ENCODE measurements at regions not wholly inside any gene's neighbourhood (a gene's known extent, or its start where the extent isn't known, plus 50 kb on each side); places are given as distances from the start of the nearest gene placed in this dataset.

DNA sequence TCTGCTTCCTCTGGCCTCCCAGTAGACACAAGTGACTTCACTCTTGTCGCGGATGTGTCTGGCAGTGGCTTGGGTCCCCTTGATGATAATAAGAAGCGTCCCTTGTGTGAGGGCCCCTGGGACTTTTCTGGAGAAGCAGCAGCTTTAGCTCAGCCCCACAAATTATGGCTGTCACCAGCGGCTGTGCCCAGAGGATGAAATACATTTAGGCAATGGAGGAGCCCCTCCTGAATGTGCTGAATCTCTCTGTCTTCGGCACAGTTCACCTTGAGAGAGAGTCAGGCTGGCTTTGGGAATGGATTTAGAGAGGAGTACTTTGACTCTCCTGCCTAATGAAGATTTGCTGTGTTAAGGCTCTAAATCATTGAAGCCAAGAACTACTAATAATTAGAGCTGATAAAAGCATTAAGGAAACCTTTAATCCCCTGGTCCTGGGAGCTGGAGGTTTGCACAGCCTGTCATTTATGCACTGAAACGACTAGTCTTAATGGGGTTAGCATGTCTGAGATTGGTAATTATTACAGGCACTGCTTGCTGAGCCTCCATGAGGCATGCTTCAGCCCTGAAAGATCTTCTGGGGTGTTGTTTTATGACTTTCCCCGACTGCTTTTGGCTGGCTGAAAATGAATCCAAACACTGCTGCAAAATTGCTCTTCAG, 127.0 kb downstream of the TENT4A start:
- TF ChIP-seq FOXP2 (optimal IDR thresholded peaks at IDR 0.05; ENCODE audit: control extremely low read depth, extremely low read length, insufficient read depth) (no peak), EZH2 (IDR thresholded peaks at IDR 0.05) (no peak), POLR2AphosphoS5 (IDR thresholded peaks at IDR 0.05; ENCODE audit: borderline replicate concordance, low read depth, low read length) (no peak)
- DNase-seq (ENCODE audit: low read depth, low spot score): no peak
- Histone ChIP-seq H3K9me3 (ENCODE audit: low read depth, low read length) (no peaks in the 10 kb centered on the region), H3K9ac (ENCODE audit: insufficient read length) (no peak overlapping the region), H3K36me3 (ENCODE audit: insufficient read depth, low read length) (no peaks in the 10 kb centered on the region), H3K4me3 (no peak overlapping the region), H3K27ac (no peak overlapping the region)

DNA sequence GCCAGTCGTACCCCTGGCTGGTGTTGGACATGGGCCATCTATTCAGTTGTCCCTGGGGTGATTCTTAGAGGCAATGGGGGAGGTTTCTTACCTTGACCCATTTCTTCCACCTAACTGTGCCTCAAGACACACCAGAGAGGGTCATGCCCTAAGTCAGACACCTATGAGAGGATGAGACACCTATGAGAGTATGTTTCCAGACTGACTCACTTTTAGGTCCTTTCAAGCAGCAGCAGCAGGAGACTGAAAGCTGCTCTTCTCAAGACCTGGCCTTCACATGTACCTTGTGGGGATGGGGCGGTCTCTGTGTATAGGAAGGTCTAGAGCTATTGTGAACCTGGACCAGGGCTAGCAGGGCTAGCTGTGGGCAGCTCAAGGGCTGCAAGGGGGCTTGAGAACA, 130.1 kb downstream of the TENT4A start:
- Histone ChIP-seq H3K9me3 (ENCODE audit: low read depth, low read length) (no peaks in the 10 kb centered on the region), H3K9ac (ENCODE audit: insufficient read length) (no peak overlapping the region), H3K27ac (no peak overlapping the region), H3K36me3 (ENCODE audit: insufficient read depth, low read length) (no peaks in the 10 kb centered on the region), H3K4me3 (no peak overlapping the region)
- TF ChIP-seq EZH2 (IDR thresholded peaks at IDR 0.05) (no peak), POLR2AphosphoS5 (IDR thresholded peaks at IDR 0.05; ENCODE audit: borderline replicate concordance, low read depth, low read length) (no peak), FOXP2 (optimal IDR thresholded peaks at IDR 0.05; ENCODE audit: control extremely low read depth, extremely low read length, insufficient read depth) (no peak)
- DNase-seq (ENCODE audit: low read depth, low spot score): no peak

DNA sequence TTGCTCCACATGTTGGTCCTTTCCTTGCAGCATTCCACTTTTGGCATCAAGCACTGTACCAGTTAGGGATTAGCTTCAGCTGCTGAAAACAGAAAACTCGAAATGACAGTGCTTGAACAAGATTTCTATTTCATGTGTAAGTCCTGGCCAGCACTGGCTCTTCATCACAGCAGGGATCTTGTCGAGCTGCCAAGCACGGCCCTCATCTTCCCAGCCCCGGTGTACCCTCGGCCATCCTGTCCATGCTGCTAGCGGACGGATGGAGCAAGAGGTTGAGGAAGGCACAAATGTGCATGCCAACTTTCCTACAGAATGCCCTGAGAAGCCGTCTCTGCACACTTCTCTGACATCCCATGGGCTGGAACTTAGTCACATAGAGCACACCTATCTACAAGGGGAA, 130.6 kb downstream of the TENT4A start:
- no peak for DNase-seq (ENCODE audit: low read depth, low spot score)
- no peak overlapping the region for H3K4me3 ChIP-seq
- no peaks in the 10 kb centered on the region for H3K9me3 ChIP-seq (ENCODE audit: low read depth, low read length)
- TF ChIP-seq EZH2 (IDR thresholded peaks at IDR 0.05): no peak
- no peak for TF ChIP-seq POLR2AphosphoS5 (IDR thresholded peaks at IDR 0.05; ENCODE audit: borderline replicate concordance, low read depth, low read length)
- H3K9ac ChIP-seq (ENCODE audit: insufficient read length): no peak overlapping the region
- H3K27ac ChIP-seq: no peak overlapping the region
- H3K36me3 ChIP-seq (ENCODE audit: insufficient read depth, low read length): no peaks in the 10 kb centered on the region

DNA sequence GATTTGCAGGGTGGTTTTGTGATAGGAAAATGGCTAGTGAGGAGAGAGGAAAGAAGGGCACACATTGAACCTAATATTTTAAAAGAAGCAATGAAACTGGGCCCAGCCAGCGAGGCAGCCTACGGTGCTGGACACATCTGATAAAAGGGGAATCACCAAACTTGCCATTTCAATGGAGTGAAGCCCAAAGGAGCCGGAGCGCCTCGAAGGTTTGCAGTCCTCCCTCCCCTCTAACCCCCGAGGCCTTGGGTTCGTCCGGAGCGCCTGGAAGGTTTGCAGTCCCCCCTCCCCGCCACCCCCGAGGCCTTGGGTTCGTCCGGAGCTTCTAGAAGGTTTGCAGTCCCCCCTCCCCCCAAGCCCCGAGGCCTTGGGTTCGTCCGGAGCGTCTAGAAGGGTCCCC, 132.6 kb downstream of the TENT4A start:
- no peak overlapping the region for H3K4me3 ChIP-seq
- no peaks in the 10 kb centered on the region for H3K36me3 ChIP-seq (ENCODE audit: insufficient read depth, low read length)
- DNase-seq (ENCODE audit: low read depth, low spot score): no peak
- TF ChIP-seq EZH2 (IDR thresholded peaks at IDR 0.05): no peak
- no peak for TF ChIP-seq POLR2AphosphoS5 (IDR thresholded peaks at IDR 0.05; ENCODE audit: borderline replicate concordance, low read depth, low read length)
- TF ChIP-seq FOXP2 (optimal IDR thresholded peaks at IDR 0.05; ENCODE audit: control extremely low read depth, extremely low read length, insufficient read depth): no peak
- H3K27ac ChIP-seq: no peak overlapping the region
- H3K9me3 ChIP-seq (ENCODE audit: low read depth, low read length): no peaks in the 10 kb centered on the region
- H3K9ac ChIP-seq (ENCODE audit: insufficient read length): no peak overlapping the region

DNA sequence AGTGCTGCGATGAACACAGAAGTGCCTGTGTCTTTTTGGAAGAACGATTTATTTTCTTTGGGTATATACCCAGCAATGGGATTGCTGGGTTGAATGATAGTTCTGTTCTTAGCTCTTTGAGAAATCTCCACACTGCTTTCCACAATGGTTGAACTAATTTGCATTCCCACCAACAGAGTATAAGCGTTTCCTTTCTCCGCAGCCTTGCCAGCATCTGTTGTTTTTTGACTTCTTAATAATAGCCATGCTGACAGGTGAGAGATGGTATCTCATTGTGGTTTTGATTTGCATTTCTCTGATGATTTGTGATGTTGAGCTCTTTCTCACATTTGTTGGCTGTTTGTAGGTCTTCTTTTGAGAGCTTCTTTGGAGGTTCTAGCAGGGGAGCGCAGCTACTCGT, 134.6 kb downstream of the TENT4A start:
- TF ChIP-seq EZH2 (IDR thresholded peaks at IDR 0.05) (no peak), FOXP2 (optimal IDR thresholded peaks at IDR 0.05; ENCODE audit: control extremely low read depth, extremely low read length, insufficient read depth) (no peak), POLR2AphosphoS5 (IDR thresholded peaks at IDR 0.05; ENCODE audit: borderline replicate concordance, low read depth, low read length) (no peak)
- no peaks in the 10 kb centered on the region for H3K9me3 ChIP-seq (ENCODE audit: low read depth, low read length)
- no peak for DNase-seq (ENCODE audit: low read depth, low spot score)
- no peak overlapping the region for H3K4me3 ChIP-seq
- H3K9ac ChIP-seq (ENCODE audit: insufficient read length): no peak overlapping the region
- no peak overlapping the region for H3K27ac ChIP-seq
- no peaks in the 10 kb centered on the region for H3K36me3 ChIP-seq (ENCODE audit: insufficient read depth, low read length)

DNA sequence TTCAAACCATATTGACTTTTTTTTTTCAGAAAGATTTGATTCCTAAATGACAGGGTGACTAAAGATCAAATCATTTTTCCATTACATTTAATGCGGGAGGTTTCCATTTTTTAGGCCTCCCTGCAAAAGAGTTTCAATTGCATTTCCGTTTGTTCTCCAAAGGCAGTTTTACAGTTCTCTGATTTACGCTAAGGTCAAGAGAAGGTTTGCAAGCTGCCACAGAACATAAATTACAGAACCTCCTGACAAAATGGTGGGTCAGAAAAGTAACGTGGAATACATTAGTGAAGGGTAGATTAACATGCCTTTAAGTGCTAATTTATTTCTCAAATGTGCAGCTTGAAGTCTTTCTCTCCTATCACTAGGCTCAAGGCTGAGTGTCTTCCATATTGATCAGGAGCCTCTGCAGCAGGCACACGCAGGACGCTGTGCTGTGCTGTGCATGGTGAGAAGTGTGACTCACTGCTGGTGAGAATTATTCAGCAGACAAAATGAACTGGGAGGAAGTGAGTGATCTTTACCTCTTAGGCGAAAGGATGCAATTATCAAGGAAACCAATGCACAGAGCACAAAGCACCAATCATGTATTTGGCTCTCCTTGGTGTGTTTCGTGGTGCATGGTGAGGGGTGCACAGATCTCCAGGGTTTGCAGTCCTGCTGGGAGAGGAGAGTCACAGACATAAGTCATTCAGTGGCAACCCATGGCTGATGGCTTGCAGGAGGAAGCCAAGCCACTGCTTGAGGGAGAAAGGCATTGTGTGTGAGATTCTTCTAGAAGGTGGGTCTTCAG, 136.3 kb downstream of the TENT4A start:
- H3K27ac ChIP-seq: no peak overlapping the region
- no peak overlapping the region for H3K4me3 ChIP-seq
- DNase-seq (ENCODE audit: low read depth, low spot score): no peak
- no peaks in the 10 kb centered on the region for H3K36me3 ChIP-seq (ENCODE audit: insufficient read depth, low read length)
- TF ChIP-seq EZH2 (IDR thresholded peaks at IDR 0.05) (no peak), POLR2AphosphoS5 (IDR thresholded peaks at IDR 0.05; ENCODE audit: borderline replicate concordance, low read depth, low read length) (no peak), FOXP2 (optimal IDR thresholded peaks at IDR 0.05; ENCODE audit: control extremely low read depth, extremely low read length, insufficient read depth) (no peak)
- no peaks in the 10 kb centered on the region for H3K9me3 ChIP-seq (ENCODE audit: low read depth, low read length)
- no peak overlapping the region for H3K9ac ChIP-seq (ENCODE audit: insufficient read length)

DNA sequence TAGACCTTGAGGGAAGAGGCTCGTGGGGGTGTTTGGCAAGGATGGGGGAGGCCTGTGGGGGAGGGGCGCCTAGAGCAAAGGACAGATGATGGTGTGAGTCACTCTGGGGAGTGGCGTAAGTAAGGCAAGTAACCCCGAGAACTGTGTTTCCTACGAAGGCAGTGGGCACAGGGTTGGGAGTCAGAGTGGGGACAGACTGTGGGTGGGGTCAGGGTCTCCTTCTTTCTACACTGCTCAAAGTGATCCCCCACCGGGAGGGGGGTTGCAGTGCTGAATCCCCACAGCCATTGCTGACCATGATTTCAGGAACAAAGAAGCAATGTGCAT, 136.8 kb downstream of the TENT4A start:
- H3K36me3 ChIP-seq (ENCODE audit: insufficient read depth, low read length): no peaks in the 10 kb centered on the region
- no peaks in the 10 kb centered on the region for H3K9me3 ChIP-seq (ENCODE audit: low read depth, low read length)
- TF ChIP-seq POLR2AphosphoS5 (IDR thresholded peaks at IDR 0.05; ENCODE audit: borderline replicate concordance, low read depth, low read length) (no peak), FOXP2 (optimal IDR thresholded peaks at IDR 0.05; ENCODE audit: control extremely low read depth, extremely low read length, insufficient read depth) (no peak), EZH2 (IDR thresholded peaks at IDR 0.05) (no peak)
- H3K9ac ChIP-seq (ENCODE audit: insufficient read length): no peak overlapping the region
- no peak for DNase-seq (ENCODE audit: low read depth, low spot score)
- H3K4me3 ChIP-seq: no peak overlapping the region
- H3K27ac ChIP-seq: no peak overlapping the region

DNA sequence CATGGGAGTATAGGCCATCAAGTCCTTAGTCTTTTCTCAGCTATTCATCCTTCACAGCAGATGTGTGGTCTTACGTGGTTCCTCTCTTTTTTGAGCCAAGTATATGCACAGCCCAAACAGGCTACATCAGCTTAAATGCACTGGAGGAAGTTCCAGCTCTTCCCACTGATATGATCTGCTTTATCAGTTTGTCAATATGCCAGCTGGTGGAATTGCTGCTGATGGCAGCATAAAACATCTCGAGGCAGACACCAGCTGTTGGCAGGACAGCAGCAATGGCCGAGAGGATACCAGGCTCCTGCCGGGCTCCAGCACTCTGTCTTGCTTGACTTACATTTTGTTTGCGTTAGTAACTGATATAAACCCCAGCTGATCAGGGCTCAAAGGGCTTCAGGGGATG, 143.4 kb downstream of the TENT4A start:
- Histone ChIP-seq H3K9me3 (ENCODE audit: low read depth, low read length) (no peaks in the 10 kb centered on the region), H3K27ac (no peak overlapping the region), H3K36me3 (ENCODE audit: insufficient read depth, low read length) (no peaks in the 10 kb centered on the region), H3K9ac (ENCODE audit: insufficient read length) (no peak overlapping the region), H3K4me3 (no peak overlapping the region)
- no peak for TF ChIP-seq POLR2AphosphoS5 (IDR thresholded peaks at IDR 0.05; ENCODE audit: borderline replicate concordance, low read depth, low read length)
- TF ChIP-seq EZH2 (IDR thresholded peaks at IDR 0.05): no peak
- no peak for TF ChIP-seq FOXP2 (optimal IDR thresholded peaks at IDR 0.05; ENCODE audit: control extremely low read depth, extremely low read length, insufficient read depth)
- DNase-seq (ENCODE audit: low read depth, low spot score): no peak
